CD14-positive monocyte (primary cell): ENCODE measurements at regions not wholly inside any gene's neighbourhood (a gene's known extent, or its start where the extent isn't known, plus 50 kb on each side); places are given as distances from the start of the nearest gene placed in this dataset.

Experiments
- DNase-seq, 3 donors: peaks; one replicate each; pipeline ENCODE4 v3.0.0-alpha.2; 2011 to 2022
- H2AFZ ChIP-seq: 2 replicates; pipeline ENCODE4 v1.6.0; 2012; ENCODE audit warnings: mild to moderate bottlenecking, low read depth, low read length, inconsistent platforms; ENCODE audit not compliant: insufficient read depth, poor library complexity, severe bottlenecking
- H3K27ac ChIP-seq, 2 donors: 1 replicate in 1 of 2; 2 replicates in 1 of 2; pipeline ENCODE4 v1.5.1; 2012 to 2013; ENCODE audit warnings: low read length in 2 of 2, control low read depth in 1 of 2, inconsistent platforms in 1 of 2, low read depth in 1 of 2, mild to moderate bottlenecking in 1 of 2
- H3K27me3 ChIP-seq, 2 donors: one replicate each; pipeline versions ENCODE4 v1.6.0 to v1.6.1; 2011 to 2013; ENCODE audit warnings: low read length in 2 of 2; ENCODE audit not compliant: control insufficient read depth in 2 of 2, insufficient read depth in 2 of 2
- H3K36me3 ChIP-seq, 2 donors: replicated peaks in 1 of 2; 1 replicate in 1 of 2; 2 replicates in 1 of 2; pipeline versions ENCODE4 v1.5.1 to v1.6.1; 2012 to 2013; ENCODE audit warnings: low read length in 2 of 2, control low read depth in 1 of 2, inconsistent platforms in 1 of 2, mild to moderate bottlenecking in 1 of 2; ENCODE audit not compliant: insufficient read depth in 2 of 2, control insufficient read depth in 1 of 2
- H3K4me1 ChIP-seq, 2 donors: 1 replicate in 1 of 2; 2 replicates in 1 of 2; pipeline versions ENCODE4 v1.5.1 to v1.6.1; 2012 to 2013; ENCODE audit warnings: low read length in 2 of 2, control low read depth in 1 of 2, inconsistent platforms in 1 of 2, mild to moderate bottlenecking in 1 of 2, moderate library complexity in 1 of 2; ENCODE audit not compliant: insufficient read depth in 2 of 2, control insufficient read depth in 1 of 2
- H3K4me2 ChIP-seq: replicated peaks from 2 replicates; pipeline ENCODE3; 2012; ENCODE audit warnings: low read length, moderate library complexity, mild to moderate bottlenecking; ENCODE audit not compliant: poor library complexity, severe bottlenecking; ENCODE audit errors: extremely low read depth
- H3K4me3 ChIP-seq, 3 experiments: fragments of 200-600 bp in 1 of 3; sonication (generic) in 1 of 3; replicated peaks in 1 of 3; 1 replicate in 2 of 3; 2 replicates in 1 of 3; pipeline ENCODE4 v1.5.1; 2011 to 2013; ENCODE audit warnings: low read length in 3 of 3, mild to moderate bottlenecking in 3 of 3, control low read depth in 2 of 3, low read depth in 2 of 3, inconsistent platforms in 1 of 3, moderate library complexity in 1 of 3
- H3K79me2 ChIP-seq: 2 replicates; pipeline ENCODE4 v1.6.0; 2012; ENCODE audit warnings: mild to moderate bottlenecking, control low read depth, inconsistent platforms, low read length, moderate library complexity; ENCODE audit not compliant: insufficient read depth
- H3K9ac ChIP-seq: 2 replicates; pipeline ENCODE4 v1.6.0; 2017; ENCODE audit warnings: low read length, mild to moderate bottlenecking; ENCODE audit not compliant: insufficient read depth, poor library complexity, severe bottlenecking
- H3K9me3 ChIP-seq, 2 donors: replicated peaks in 1 of 2; 1 replicate in 1 of 2; 2 replicates in 1 of 2; pipeline versions ENCODE4 v1.5.1 to v1.6.1; 2012 to 2013; ENCODE audit warnings: low read length in 2 of 2, control low read depth in 1 of 2; ENCODE audit not compliant: control insufficient read depth in 1 of 2, insufficient read depth in 1 of 2
- H4K20me1 ChIP-seq: 2 replicates; pipeline ENCODE4 v1.6.0; 2012; ENCODE audit warnings: mild to moderate bottlenecking, low read length, control low read depth, moderate library complexity; ENCODE audit not compliant: insufficient read depth
- H3K27ac Mint-ChIP-seq, 7 donors: one replicate each; pipeline ENCODE4 v1.8.0; 2020; ENCODE audit warnings: mild to moderate bottlenecking in 7 of 7, mixed read lengths in 7 of 7, moderate library complexity in 6 of 7, inconsistent platforms in 2 of 7
- H3K27me3 Mint-ChIP-seq, 3 donors: one replicate each; pipeline ENCODE4 v1.8.0; 2021 to 2022; ENCODE audit warnings: low read depth in 3 of 3, mild to moderate bottlenecking in 3 of 3, mixed read lengths in 3 of 3, moderate library complexity in 3 of 3, inconsistent platforms in 1 of 3
- H3K36me3 Mint-ChIP-seq, 2 donors: one replicate each; pipeline ENCODE4 v1.8.0; 2020; ENCODE audit warnings: mixed read lengths in 2 of 2, inconsistent platforms in 1 of 2, mild to moderate bottlenecking in 1 of 2
- H3K4me1 Mint-ChIP-seq: one replicate; pipeline ENCODE4 v1.8.0; 2020; ENCODE audit warnings: mild to moderate bottlenecking, mixed read lengths
- H3K4me3 Mint-ChIP-seq, 2 donors: one replicate each; pipeline ENCODE4 v1.8.0; 2020; ENCODE audit warnings: mild to moderate bottlenecking in 2 of 2, mixed read lengths in 2 of 2, moderate library complexity in 1 of 2
- H3K9me3 Mint-ChIP-seq, 7 donors: one replicate each; pipeline ENCODE4 v1.8.0; 2020 to 2022; ENCODE audit warnings: mixed read lengths in 7 of 7, mild to moderate bottlenecking in 6 of 7, moderate library complexity in 6 of 7, inconsistent platforms in 2 of 7
- CTCF ChIP-seq: fragments of 200-600 bp; IDR thresholded peaks from one replicate; pipeline ENCODE4 v1.8.0; 2022; ENCODE audit warnings: antibody characterized with exemption, mild to moderate bottlenecking
- WGBS: methylation state at CpG from one replicate; pipeline ENCODE4 v1.1.5; 2013; ENCODE audit warnings: missing lambda C conversion rate; ENCODE audit not compliant: insufficient coverage; 5-methylcytosine and 5-hydroxymethylcytosine counted together
- intact Hi-C, 2 donors: fragments of 100-400 bp; cut with micrococcal nuclease; formaldehyde crosslinking; loops; one replicate each; pipeline versions ENCODE4 v1.15.0 to v1.15.1; 2023

DNA sequence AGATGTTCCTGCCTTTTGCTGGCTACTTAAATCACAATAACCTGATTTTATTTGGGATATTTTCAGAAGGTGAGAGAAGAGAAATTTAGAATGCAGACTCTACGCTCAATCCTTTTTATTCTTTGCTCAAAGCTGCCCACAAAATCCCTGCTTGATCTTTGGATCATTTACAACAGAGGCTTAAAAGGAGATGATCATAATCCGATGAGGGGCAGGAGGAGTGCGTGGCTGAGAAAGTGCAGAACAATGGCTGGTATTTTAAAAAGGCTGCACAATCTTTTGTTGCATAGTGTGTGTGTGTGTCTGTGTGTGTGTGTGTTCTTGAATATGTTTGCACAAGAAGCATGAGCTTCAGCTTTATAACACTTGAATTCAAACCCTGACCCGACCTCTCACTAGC, 256.3 kb upstream of the MYT1L start:
- Histone ChIP-seq H4K20me1 (no peaks in the 10 kb centered on the region), H3K27me3 (no peaks in the 10 kb centered on the region), H3K36me3 (no peaks in the 10 kb centered on the region), H3K27ac (no peak overlapping the region), H3K9ac (no peak overlapping the region), H3K9me3 (peaks cover 0 to 13% of the 10 kb centered on the region in 2 donors), H3K79me2 (no peaks in the 10 kb centered on the region), H2AFZ (no peak overlapping the region), H3K4me3 (no peak overlapping the region), H3K4me2 (no peak overlapping the region), H3K4me1 (no peaks in the 10 kb centered on the region)
- peaks cover 2 to 4% (median 3%) of the 10 kb centered on the region in 3 donors for H3K27me3 Mint-ChIP-seq
- H3K4me3 Mint-ChIP-seq: no peak overlapping the region
- no peak for TF ChIP-seq CTCF
- no peak overlapping the region for H3K27ac Mint-ChIP-seq
- no peaks in the 10 kb centered on the region for H3K4me1 Mint-ChIP-seq
- intact Hi-C loops: no loop called here
- H3K36me3 Mint-ChIP-seq: no peaks in the 10 kb centered on the region
- peaks cover 0 to 15% (median 6%) of the 10 kb centered on the region in 7 donors for H3K9me3 Mint-ChIP-seq
- no peak for DNase-seq
- WGBS: 89% methylated on average over 2 of the region's 4 CpGs

DNA sequence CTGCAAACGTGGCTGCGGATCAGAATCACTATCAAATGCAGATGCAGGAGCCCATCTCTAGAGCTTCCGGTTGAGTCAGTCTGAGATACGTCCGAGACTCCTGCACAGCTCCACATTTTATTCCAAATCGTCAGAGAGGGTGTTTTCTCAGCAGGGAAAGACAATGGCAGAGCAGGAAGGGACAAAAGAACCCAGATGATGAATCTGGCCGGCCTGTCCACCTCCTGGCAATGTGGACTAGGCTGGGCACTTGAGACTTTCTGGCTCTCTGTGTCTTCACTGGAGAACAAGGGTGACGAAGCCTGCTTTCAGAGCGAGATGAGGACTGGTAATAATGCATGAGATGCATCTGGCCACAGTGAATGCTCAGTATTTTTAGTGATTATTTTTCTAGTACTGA, 255.9 kb upstream of the MYT1L start:
- no peak overlapping the region for H3K4me3 Mint-ChIP-seq
- intact Hi-C loops: no loop called here

More for the DNA sequence above, 255.9 kb upstream of the MYT1L start:
- Histone ChIP-seq H3K9ac (no peak overlapping the region), H3K4me1 (no peaks in the 10 kb centered on the region), H3K79me2 (no peaks in the 10 kb centered on the region), H3K27ac (no peak overlapping the region), H3K9me3 (peaks cover 0 to 13% of the 10 kb centered on the region in 2 donors), H2AFZ (no peak overlapping the region), H3K4me2 (no peak overlapping the region), H3K36me3 (no peaks in the 10 kb centered on the region), H3K27me3 (no peaks in the 10 kb centered on the region), H4K20me1 (no peaks in the 10 kb centered on the region), H3K4me3 (no peak overlapping the region)
- Mint-ChIP-seq H3K4me1 (no peaks in the 10 kb centered on the region), H3K27ac (no peak overlapping the region), H3K9me3 (peaks cover 0 to 15% (median 6%) of the 10 kb centered on the region in 7 donors), H3K27me3 (peaks cover 2 to 4% (median 3%) of the 10 kb centered on the region in 3 donors), H3K36me3 (no peaks in the 10 kb centered on the region)
- DNase-seq: no peak
- 97% methylated on average over 5 of the region's 9 CpGs for WGBS
- TF ChIP-seq CTCF: no peak
